Left colon (tissue), 2 donors: ENCODE measurements at regions not wholly inside any gene's neighbourhood (a gene's known extent, or its start where the extent isn't known, plus 50 kb on each side); places are given as distances from the start of the nearest gene placed in this dataset.
"Not testable (repeated sequence)": the region's sequence is repeated elsewhere in the genome, so short reads cannot be mapped to it uniquely, and the experiment has no call there.

Experiments used
- ATAC-seq: fragments of 200-7000 bp; cut with Tn5 transposase; one replicate; pipeline ENCODE4 v1.9.1; 2020; ENCODE audit warnings: mild to moderate bottlenecking, moderate library complexity
- DNase-seq, 2 donors: peaks; one replicate each; pipeline ENCODE4 v3.0.0-alpha.2; 2020
- intact Hi-C, 2 donors: fragments of 100-400 bp; cut with DNase I in 1 of 2; cut with micrococcal nuclease in 1 of 2; formaldehyde crosslinking; loops; one replicate each; pipeline versions ENCODE4 v1.11.2 to v1.14.0; 2022; cut with DNase I, micrococcal nuclease
- donor health status: DM: no; HTN: no; CAD: no.
- donor health status: DM: yes; HTN: yes; CAD: no.

DNA sequence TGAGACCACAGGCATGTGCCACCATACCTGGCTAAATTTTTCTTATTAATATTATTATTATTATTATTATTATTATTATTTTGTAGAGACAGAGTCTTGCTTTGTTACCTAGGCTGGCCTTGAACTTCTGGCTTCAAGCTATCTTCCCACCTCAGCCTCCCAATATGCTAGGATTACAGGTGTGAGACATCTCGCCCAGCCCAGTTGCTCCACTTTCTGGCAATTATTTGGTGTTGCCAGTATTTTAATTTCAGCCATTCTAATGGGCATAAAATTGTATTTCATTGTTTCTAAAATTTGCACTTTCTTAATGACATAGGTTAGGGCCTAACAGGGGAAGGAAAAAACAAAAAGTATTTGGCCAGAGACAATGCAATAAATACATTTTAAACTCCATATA lies 1217.6 kb upstream of the ALCAM start:
- intact Hi-C loops: no loop called here
- ATAC-seq (no peak), DNase-seq (no peak)

- no peak for ATAC-seq
- no peak for DNase-seq
- intact Hi-C loops: no loop called here
Measured at GRCh38 chr3:104150724-104151123, 1216.0 kb upstream of the ALCAM start.

GRCh38 chr3:104154896-104155295 lies 1211.8 kb upstream of the ALCAM start:
- no peak for DNase-seq

GRCh38 chr3:104165866-104166265 lies 1200.8 kb upstream of the ALCAM start:
- DNase-seq: no peak
- intact Hi-C loops: no loop called here
- ATAC-seq: no peak

More at GRCh38 chr3:104154896-104155295, 1211.8 kb upstream of the ALCAM start:
- intact Hi-C loops: no loop called here
- no peak for ATAC-seq

- no peak for ATAC-seq
- intact Hi-C loops: no loop called here
- DNase-seq: no peak
Measured at GRCh38 chr3:104168386-104168785, 1198.3 kb upstream of the ALCAM start.

DNA sequence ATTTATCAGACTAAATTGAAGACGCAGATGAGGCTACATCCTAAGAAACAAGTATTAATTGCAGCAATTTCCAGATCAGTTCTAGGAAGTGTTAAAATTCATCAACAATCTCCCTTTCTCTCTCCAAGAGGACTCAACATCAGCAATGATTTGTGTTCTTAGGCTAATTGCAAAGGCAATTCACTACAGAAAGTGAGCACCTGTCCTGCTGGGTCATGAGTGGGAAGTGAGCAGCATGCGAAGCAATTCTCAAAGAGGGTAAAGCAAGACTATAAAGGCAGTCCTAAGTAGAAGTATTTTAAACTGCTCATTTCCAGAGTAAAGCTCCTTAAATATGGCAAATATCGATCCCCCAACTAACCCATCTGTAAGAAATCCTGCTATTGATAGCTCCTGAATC lies 1191.0 kb upstream of the ALCAM start:
- ATAC-seq (no peak), DNase-seq (no peak)
- intact Hi-C loops: no loop called here

- ATAC-seq (no peak), DNase-seq (no peak)
- intact Hi-C loops: no loop called here
Measured at GRCh38 chr3:104176706-104177105, 1190.0 kb upstream of the ALCAM start.

DNA sequence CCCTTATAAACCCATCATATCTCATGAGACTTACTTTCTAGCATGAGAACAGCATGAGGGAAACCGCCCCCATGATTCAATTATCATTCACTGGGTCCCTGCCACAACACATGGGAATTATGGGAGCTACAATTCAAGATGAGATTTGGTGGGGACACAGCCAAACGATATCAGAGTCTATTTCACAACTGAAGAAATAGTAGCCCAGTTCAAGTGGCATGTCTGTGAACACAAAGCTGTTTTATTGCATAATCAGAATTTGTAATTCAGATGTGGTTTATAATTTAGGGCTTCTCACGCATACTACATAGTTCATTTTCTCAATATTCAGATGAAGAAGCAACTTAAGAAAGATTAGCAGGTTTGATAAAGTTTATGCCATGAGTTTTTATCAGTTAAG lies 1188.0 kb upstream of the ALCAM start:
- intact Hi-C loops: no loop called here
- ATAC-seq (no peak), DNase-seq (no peak)

GRCh38 chr3:104180906-104181305 lies 1185.8 kb upstream of the ALCAM start:
- no peak for ATAC-seq
- intact Hi-C loops: no loop called here

DNA sequence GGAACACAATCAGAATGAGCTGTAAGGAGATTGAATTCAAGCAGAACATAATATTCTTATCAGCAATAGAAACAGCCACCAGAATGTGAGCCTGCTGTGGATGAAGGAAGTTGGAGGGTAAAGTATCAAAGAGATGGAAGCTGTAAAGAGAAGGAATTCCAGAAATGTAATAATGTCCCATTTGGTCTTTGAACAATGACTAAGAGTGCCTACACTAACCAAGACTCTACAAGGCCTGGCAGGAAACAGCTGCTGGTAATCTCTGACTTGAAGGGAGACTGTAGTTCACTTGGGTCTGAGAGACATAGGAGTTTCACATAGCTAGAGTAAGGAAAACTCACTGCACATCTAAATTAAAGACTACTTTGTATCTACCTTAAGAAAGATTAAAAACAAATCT lies 1176.0 kb upstream of the ALCAM start:
- ATAC-seq (no peak), DNase-seq (no peak)
- intact Hi-C loops: no loop called here

More at GRCh38 chr3:104180906-104181305, 1185.8 kb upstream of the ALCAM start:
- DNase-seq: no peak

DNA sequence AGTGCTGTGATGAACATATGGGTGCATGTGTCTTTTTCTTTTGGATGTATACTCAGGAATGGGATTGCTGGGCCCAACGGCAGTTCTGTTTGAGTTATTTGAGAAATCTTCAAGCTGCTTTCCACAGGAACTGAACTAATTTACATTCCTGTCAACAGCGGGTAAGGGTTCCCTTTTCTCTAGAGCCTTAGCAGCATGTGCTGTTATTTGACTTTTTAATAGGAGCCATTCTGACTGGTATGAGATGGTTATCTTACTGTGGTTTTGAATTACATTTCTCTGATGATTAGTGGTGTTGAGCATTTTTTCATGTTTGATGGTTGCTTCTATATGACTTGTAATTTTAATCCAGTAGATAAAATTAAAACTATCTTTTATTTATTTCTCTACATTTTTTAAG lies 1168.6 kb upstream of the ALCAM start:
- intact Hi-C loops: no loop called here
- ATAC-seq (no peak), DNase-seq (no peak)

GRCh38 chr3:104206925-104207324 lies 1159.8 kb upstream of the ALCAM start:
- DNase-seq: no peak
- intact Hi-C loops: no loop called here
- no peak for ATAC-seq

DNA sequence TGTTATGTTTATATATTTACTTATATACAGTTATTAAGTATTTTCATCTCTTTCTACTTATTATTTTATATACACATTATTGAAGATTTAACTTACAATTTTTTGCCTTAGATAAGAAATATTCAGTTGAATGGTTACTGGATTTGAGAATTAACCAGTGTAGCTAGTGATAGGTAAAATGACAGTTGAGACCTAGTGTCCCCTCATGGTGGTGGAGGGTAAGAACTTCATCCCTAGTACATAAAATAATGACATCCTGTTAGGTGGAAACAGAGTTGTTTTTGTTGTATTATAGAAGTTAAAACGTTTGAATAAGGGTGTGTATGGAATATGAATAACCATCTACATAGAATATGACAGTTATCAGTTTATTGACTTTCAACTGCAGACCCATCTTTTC lies 1152.4 kb upstream of the ALCAM start:
- DNase-seq (no peak), ATAC-seq (no peak)
- intact Hi-C loops: no loop called here

DNA sequence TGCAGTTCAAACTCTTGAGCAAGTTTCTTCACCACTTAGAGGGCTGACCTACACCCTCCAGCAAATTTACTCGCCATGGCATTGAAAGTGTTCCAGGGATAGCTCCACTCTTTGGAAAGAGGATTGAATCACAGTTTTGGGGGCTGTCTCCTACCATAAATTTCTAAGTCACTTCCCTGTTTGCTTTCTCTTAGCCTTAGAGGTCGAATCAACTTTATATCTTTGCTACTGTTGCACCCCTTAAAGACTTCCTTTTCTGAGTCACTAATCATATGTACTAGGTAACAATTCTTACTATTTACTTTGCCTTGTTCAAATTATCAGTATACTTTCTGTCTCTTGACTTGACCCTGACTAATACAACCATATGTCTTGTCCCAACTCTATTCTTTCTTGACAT lies 1151.8 kb upstream of the ALCAM start:
- DNase-seq: no peak
- intact Hi-C loops: no loop called here

GRCh38 chr3:104219046-104219445 lies 1147.7 kb upstream of the ALCAM start:
- intact Hi-C loops, ATAC-seq, DNase-seq: not testable (repeated sequence)

More for the DNA sequence above, 1151.8 kb upstream of the ALCAM start:
- ATAC-seq: no peak

GRCh38 chr3:104234442-104235194 lies 1132.1 kb upstream of the ALCAM start:
- intact Hi-C loops: no loop called here
- ATAC-seq (no peak), DNase-seq (no peak)

- no peak for ATAC-seq
- intact Hi-C loops: no loop called here
- DNase-seq: no peak
Measured at GRCh38 chr3:104244680-104245220, 1122.0 kb upstream of the ALCAM start.

GRCh38 chr3:104245261-104245660 lies 1121.4 kb upstream of the ALCAM start:
- intact Hi-C loops: no loop called here
- no peak for DNase-seq

DNA sequence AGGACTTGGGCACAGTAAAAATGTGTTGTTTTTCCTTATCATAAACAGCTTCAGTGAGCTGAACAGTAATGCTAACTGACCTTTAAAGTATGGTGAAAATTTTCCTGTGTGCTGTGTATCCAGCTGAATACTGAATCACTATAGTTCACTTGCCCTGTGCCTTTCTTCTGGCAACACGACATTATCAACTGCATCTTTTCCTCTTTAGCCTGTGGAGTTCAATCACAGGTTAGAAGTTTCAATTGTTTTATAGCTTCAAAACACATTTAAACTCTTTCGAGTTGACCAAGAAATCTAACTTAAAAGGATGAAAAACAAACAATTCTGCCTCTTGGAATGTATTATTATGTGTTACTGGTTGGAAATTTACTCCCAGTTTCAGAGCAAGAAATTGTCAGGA lies 1120.7 kb upstream of the ALCAM start:
- DNase-seq: no peak
- intact Hi-C loops: no loop called here
- no peak for ATAC-seq

More at GRCh38 chr3:104245261-104245660, 1121.4 kb upstream of the ALCAM start:
- ATAC-seq: no peak

DNA sequence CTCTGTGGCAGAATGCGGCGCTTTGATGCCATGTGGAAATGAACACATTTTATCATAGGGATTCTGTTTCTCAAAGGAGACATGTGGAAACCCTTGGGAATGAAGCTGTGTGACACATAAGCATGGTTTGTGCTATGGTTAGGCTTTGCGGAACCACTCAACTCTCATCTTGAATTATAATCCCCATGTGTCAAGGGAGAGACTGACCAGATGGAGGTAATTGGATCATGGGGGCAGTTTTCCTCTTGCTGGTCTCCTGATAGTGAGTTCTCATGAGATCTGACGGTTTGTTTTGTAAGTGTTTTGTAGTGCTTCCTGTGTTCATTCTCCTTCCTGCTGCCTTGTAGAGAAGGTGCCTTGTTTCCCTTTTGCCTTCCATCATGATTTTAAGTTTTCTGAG lies 1109.2 kb upstream of the ALCAM start:
- no peak for ATAC-seq
- DNase-seq: no peak
- intact Hi-C loops: no loop called here

DNA sequence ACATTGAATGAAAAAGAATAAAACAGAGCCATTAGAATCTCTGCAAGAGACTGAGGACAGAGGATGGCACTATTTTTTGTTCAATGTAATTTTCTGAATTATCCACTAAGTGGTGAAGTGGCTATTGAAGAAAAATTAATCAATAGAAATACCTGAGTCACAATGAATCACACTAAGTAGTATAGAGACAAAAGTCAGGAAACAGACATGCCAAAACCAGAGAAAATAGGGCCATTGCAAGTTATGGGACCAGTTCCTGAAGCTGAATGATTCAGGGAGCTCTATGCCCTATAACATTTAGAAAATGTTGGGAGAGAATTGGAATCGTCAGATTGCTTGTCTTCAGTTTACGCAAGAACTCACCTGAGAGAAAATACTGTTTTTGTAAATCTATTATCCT lies 1103.2 kb upstream of the ALCAM start:
- no peak for ATAC-seq
- intact Hi-C loops: no loop called here

More for the DNA sequence above, 1103.2 kb upstream of the ALCAM start:
- DNase-seq: no peak
